AG08396 (cell line): ENCODE measurements at regions not wholly inside any gene's neighbourhood (a gene's known extent, or its start where the extent isn't known, plus 50 kb on each side); places are given as distances from the start of the nearest gene placed in this dataset.

ENCODE experiments used
- DNase-seq: peaks from one replicate; pipeline ENCODE4 v3.0.0; 2012; ENCODE audit warnings: low spot score, mixed read lengths

DNA sequence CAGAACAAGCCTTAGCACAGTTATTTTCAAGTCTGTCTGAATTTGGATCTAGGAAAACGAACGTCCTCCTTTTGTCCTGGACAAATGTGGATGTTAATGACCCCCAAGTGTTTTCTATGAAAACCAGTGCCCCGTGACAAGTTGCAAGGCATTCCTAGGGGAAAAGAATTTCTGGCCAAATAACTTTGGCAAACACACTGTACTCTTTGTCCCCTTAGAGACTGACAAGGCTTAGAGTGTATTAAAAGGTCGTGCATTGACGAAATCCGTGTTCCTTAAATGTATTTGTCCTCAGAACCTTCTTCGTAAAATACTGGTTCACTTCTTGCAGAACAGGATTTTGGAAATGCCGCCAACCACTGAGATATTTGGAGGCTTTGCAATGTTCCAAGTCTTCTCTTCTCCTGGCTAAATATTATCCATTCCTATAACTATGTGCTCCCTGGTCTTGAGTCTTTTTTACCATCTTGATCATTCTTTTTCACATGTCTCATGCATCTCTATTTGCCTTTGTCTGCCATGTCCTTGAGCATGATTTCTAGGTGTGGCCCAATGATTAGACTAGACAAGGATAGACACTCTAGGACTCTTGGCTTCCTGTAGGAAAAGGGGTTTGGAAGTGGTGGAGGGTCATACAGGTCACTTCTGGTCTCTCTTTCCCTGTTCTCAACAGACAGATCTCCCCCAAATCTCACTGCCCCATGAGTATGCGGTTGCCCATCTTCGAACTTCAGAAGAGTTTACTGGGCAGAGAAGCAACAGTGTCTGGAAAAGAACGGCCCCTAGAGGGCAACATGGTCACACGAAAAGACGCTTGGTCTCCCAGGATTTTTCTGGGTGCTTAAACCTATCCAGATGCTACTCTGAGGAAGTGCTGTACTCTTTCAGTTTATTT, 117.5 kb downstream of the EDEM1 start:
- DNase-seq: peak; percentile 59

DNA sequence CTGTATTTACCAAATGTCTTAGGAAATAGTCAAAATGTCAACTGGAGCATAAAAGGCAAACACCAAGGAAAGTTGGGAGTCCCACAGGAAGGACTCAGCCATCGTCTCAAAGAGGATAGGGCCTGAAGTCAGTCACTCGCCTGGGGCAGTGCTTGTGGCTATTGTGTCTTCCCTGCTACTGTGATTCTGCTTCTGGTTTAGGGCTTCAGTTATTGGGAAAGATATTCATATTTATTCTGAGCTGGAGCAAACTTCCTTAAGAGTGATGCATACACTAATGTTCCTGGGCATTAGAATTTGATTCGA, 118.1 kb downstream of the EDEM1 start:
- DNase-seq: no peak

DNA sequence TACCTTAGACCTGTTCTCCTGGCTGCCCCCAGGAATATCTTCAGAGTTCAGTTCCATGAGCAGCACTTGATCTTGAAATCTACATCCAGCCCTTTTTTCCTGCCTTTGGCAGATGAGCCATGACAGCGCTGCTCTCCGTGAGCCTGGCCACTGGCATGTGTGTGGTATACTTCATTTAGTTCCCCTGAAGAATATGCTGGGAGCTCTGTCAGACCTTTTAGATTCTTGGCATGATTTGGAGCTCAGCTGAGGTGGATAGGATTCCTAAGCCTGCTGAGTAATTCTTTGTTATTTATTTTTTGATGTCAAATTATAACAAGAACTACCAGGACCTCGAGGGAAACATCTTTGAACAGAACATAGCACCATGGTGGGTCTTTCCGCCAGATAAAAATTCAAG, 121.7 kb downstream of the EDEM1 start:
- peak; percentile 31 for DNase-seq

DNA sequence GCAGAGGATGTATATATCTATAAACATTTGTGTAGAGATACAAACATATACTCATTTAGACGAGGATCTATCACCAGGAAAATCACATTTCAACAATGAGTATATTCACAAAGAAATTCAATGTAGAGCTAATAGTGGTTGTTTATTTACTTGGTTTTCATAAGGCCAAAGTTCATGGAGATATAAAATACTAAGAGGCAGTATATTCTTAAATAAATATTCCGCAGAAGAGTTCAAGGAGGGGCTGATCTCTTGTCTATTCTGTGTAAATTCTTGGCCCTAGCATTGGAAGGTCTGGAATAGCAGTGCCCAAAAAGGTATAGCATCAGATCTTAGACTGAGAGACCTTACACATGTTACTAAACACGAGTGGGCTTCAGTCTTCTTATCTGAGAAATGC, 122.1 kb downstream of the EDEM1 start:
- DNase-seq: no peak

DNA sequence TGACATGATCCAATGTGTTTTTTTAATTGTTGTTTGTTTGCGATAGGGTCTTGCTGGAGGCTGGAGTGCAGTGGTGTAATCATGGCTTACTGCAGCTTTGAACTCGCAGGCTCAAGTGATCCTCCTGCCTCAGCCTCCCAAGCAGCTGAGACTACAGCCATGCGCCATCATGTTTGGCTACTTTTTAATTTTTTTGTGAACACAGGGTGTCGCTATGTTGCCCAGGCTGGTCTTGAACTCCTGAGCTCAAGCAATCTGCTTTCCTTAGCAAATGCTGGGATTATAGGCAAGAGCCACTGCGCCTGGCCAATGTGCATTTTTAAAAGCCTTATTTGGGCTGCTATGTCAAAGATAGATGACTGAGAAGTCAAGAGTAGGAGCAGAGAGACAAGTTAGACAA, 123.0 kb downstream of the EDEM1 start:
- no peak for DNase-seq

DNA sequence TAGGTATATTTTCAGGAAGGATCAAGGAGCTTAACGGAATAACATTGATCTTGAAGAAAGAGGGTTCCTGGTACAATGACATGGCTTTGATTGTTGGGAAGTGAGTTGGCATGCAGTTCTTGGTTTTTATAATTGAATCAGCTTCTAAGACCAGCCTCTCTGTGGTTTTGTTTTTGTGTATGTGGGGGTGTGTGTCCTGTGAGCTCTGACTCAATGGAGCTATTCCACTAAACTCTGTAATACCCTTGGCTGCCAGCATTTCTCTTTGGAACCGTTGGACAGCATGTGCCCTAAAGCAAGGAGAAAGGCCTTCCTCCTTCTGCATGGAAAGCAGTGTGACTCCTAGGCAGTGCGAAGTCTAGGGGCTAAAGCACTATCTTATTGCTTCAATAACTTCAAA, 124.8 kb downstream of the EDEM1 start:
- DNase-seq: no peak

DNA sequence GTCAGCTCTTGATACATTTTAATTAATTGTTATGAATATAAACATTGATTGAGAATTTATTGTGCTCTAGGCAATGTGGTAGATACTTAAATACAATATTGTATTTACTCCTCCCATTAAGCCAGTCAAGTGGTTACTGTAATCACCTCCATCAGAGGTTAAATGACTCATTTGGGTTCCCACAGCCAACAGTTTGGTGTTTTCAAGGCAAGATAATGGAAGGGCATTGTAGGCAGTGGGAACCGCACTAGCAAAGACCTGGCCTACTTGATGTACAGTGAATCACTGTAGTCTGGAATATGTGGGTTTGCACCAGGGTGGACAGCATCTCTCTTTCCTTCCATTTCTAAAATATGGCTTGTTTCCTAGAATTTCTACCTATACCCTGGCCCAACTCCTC, 127.4 kb downstream of the EDEM1 start:
- DNase-seq: no peak

DNA sequence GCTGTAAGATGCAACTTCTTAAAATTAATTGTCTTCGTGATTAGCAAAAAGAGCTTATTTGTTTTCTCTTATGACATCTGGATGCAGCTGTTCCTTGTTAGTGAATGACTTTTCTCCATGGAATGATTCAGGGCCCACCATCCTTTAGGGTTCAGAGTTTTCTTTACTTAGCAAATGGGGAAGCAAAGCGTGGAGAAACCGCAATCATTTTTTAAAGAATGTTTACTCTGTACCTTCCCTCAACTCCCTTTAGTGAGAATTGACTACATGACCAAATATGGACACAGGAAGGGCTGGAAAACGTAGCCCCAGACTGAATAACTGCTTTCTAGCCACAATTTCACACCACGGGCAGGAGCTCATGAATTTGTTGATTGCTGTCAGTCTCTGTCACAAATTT, 130.1 kb downstream of the EDEM1 start:
- DNase-seq: no peak

DNA sequence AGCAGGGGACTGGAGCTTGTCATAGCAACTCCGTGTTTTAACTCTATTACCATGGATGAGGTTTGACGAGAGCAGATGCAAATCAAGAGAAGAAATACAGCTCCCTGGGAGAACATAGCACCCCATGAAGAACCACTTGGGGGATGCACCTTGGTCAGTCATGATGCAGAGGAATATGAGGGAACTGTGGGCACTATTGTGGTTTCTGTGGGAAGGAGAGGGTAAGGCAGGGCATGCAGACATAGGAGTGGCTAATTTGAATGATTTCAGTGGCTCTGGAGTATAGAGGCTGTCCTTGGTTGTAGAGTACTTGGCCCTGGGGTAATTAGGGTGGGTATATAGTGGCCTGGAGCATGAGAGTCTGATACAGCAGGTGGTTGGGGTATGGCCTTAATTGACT, 131.9 kb downstream of the EDEM1 start:
- DNase-seq: no peak

DNA sequence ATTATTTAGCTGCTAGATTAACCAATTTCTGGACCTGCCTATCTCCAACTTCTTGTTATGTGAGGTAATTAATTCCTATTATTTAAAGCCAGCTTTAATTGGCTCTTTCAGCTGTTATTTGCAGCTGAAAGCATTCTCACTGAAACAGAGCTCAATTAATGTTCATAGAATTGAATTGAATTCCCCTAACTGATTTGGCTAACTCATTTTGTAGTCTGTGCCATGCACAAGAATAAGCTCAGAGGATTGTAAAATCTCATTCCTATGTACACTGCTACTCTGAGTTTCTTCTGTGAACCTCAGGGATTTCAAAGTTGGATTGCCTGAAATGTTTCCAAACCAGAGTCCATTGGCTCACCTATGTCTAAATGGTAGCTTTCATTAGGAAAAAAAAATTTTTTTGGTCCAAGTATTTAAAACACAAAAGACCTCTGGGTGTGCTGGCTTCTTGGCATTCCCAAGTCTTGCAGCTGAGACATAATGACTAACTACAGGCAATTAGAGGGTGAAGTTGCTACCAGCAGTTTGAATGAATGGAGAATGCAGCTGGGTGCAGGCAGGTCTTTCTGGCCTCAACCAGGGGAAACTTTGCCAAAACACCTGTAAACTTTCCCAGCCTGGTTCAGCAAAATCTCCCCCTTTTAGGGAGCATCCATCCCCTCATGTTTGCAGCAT, 134.3 kb downstream of the EDEM1 start:
- no peak for DNase-seq

DNA sequence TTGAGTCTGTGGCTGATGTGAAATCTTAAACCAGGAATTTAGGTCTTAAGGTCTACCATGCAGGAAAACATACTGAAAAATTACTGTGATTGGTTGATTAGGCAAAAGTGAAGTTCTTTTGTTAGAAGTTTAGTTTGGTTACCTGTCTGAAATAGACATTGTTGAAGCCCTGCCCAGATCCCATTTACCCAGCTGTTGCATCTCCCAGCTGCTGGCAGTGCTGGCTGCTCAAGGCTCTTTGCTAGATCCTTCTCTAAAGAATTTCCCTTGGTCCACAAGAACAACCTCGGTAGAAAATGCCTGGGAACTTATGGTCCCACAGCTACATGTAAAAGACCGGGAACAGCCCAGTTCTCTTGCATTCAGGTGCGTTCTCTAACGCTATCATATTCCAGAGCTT, 137.3 kb downstream of the EDEM1 start:
- no peak for DNase-seq

DNA sequence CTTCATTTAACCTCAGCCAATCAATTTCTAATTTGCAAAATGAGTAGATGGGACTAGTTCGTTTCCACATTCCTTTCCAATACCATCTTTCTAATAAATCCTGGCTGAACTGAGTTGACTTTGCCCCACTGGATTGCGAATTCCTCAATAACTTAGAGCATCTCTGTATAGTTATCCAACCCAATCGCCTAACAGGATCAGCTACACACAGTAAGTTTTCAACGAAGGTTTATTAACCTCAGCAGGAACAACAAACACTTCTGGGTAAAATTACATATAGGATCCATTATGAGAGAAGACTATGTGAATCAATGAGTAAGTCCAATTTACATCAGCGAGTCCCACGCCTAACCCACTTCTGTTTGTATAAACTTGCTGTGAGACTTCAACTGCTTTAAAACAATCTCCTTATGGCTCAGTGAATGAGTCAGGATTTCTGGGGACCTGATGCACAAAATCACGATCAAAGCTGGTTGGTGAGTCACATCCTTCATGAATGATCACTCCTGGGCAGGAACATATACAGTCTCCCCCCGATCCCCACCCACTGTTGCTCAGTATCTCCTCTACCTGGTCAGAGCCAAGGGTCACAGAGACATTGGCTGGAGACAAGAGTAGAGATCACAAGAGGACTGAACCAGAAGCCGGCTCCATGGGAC, 142.8 kb downstream of the EDEM1 start:
- peak; percentile 73 for DNase-seq

DNA sequence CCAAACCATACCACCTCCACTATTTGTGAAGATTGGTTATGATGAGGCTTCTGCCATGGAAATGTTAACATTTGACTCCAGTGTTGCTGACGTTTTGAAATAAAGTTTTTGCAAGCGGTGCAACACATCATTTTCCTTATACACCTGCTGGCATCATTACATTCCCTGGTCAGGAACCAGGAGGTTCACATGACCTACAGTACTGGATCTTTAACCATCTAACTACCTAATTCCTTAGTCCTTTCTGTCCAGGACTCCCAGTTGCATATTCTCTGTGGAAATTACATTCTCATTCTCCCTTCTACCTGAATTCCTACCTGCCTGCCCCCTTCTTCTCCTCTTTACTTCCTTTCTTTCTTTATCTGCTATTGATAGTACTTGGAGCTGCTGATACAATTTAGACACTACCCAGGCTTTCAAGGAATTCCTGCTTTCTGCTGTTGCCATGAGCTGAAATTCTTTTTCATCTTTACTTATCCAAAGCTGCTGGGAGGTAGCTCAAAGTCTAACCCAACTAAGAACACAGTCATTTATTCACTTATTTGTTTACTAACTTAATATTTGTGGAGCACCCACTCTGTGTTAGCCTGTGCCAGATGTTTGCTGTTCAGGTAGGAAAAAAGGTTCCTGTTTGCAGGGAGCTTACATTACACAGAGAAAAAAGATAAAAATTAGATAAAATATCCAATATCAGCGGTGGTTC, 144.2 kb downstream of the EDEM1 start:
- DNase-seq: no peak

DNA sequence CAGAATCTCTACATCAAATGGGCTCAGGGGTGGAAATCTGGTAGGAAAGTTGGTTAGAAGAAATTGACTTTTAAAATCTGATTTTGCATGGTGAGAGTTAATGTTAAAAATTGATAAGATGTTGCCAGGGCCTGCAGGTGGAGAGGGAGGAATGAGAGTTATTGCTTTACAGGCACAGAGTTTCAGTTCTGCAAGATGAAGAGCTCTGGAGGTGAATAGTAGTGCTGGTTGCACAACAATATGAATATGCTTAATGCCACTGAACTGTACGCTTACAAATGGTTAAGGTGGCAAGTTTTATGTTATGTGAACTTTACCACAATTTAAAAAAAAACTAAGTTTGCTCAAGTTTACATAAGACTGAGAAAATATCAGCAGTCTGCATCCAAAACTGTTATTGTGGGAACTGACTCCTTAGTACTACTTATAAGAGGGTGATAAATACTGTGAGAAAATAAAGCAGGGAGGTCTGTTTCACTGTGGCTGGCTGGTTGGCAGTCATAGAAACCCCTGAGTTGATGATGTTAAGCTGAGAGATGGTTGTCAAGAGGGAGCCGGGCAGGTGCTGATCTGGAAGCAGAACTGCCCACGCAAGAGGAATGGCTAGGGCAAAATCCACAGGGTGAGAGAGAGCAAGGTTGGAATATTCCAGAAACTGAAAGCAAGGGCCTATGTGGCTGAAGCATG, 144.9 kb downstream of the EDEM1 start:
- no peak for DNase-seq

DNA sequence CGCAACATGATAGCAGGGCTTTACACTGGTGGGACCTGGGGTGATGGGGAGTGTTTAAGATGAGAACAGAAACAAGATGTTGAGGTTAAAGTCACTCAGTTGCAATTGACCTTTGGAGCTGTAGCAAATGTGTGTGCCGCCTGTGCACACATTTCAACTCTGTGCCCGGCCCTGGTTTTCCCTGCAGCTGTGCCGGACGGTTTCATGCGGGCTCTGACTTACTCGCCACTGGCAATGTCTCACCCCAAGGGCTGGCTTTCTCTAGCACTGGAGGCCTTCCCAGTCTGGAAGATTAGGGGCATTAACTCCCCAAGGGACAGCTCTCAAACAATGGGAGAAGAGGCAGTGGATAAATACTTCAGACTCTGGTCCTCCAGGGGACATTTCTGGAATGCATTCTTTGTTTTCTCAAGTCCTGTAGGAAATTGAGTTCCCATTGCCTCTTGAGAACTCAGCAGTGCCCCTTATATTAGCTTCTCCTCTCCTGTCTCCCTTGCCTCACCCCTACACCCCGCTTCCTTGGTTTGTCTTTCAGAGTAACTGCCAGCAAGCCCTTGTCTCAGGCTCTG, 152.5 kb downstream of the EDEM1 start:
- no peak for DNase-seq

DNA sequence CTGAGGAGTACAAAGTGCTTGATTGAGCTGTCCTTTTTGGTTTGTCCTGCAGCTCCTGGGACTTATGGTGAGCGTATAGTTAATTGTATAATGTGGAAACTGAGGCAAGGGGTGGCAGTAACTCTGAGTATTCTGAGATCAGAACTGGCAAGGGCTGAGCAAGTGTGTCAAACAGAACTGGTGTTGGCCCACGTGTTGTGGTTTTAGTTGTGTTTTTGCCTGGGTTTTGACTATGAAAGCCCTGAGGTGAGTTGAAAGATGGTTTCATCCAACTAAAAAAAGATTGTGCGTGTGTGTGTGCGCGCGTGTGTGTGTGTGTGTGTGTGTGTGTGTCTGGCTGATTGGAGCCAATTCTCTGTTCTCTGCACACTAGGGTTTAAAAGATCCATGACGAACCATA, 154.1 kb downstream of the EDEM1 start:
- no peak for DNase-seq

DNA sequence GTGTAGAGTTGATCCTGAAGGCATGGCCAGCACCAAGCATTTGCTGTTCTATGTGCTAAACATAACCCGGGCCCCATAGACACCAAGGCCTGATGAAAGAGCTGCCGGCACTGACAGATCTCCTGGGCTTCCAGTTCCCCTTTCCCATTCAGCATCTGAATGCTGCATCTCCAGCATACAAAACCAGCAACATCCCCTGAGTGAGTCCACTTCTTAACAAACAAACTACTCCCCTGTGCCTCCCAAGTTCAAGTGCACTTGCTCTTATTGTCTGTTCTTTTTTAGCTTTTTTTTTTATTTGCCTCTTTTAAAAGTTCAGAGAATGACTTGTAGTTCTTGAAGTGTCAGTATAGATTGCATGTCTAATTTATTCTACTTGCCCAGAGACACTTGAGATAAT, 156.0 kb downstream of the EDEM1 start:
- no peak for DNase-seq

DNA sequence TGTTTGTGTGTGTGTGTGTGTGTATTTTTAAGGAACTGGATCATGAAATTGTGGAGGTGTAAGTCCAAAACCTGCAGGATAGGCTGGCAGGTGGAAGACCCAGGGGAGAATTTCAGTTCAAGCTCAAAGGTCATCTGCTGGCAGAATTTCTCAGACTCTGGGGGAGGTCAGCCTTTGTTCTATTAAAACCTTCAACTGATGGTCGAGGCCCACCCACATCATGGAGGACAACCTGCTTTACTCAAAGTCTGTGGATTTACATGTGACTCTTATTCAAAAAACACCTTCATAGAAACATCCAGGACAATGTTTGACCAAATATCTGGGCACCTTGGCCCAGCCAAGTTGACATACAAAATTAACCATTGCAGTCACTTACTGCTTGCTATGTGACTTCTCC, 157.2 kb downstream of the EDEM1 start:
- no peak for DNase-seq

DNA sequence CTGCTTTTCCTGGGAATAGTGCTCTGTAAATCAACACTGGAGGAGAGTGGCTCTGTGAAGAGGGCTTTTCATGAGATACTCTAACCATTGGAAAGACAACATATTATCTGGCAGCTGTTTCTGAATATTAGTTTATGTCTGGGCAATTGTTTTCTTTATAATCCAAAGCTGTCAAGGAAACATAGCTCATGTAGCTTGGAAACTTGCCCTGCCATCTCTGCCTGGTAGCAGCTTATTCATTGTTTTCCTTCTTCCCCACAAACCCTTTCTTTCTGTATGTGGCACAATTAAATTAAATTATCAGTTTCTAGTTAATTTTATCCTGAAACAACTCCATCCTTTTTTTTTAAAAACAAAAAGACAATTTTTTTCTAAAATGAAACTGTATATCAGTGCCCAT, 160.0 kb downstream of the EDEM1 start:
- no peak for DNase-seq

DNA sequence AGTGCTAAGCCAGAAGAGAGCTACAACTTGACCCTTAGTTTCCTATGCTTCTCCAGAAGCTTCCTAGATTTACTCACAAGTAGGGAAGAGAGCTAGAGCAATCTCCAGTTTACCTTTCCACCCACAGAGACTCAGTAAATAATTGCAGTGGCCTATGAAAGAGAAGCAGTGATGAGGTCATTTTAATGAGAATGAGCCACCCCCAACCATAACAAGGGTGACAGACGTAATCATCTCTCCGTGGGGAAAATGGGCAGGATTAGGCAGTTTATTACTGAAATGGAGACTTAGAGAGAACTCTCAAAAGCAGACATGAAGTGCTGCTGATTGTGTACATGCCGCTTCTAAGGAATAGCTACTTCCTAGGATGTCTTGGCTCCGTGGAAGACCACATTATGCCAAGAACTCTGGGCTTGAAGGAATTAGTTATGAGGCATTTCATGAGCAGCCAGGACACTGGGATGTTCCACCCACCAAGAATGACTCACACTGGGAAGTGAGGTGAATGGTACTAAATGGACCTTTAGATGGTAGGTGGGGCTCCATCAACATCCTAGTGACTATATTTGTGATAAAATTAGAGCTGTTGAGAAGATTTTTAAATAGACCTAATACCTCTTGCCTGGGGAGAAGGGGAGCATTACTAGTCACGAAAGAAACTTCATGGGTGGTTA, 160.9 kb downstream of the EDEM1 start:
- DNase-seq: no peak

DNA sequence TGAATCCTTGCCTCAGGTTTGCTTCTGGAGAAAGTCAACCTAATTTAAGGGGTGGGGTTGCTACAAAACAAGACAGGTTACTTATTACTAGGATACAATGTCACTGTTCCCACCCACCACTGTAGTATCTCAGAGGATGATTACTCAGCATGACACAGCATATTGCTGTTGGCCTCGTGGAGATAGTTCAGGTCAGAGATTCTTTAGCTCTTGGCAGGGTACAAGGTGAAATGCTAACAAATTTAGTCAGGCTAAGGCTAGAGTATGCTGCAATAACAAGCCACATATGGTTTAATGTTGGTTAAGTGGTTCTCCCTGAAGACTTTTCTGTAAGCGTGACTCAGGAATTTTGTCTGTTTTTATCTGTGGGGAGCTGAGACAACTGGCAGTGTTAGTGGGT, 161.8 kb downstream of the EDEM1 start:
- DNase-seq: no peak
